ENCODE measurements at regions not wholly inside any gene's neighbourhood (a gene's known extent, or its start where the extent isn't known, plus 50 kb on each side); places are given as distances from the start of the nearest gene placed in this dataset.

DNA sequence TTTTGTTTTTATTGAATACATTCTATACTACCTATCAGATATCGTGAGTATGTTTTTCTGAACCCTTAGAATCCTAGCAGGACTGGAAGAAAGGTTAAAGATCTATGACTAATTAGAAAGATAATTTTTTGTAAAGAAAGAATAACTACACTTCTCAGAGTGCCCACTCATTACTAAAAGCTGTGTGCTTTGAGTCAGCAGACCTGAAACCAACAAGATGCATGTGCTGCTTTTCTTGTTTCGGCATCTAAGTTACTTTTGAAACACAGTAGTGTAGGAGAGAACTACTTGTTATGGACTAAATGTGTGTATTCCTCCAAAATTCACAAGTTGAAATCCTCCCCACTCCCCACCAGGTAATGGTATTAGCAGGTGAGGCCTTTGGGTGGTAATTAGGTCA lies 127.8 kb upstream of the ESRRG start:
- Histone ChIP-seq H3K27ac (no peak overlapping the region), H3K36me3 (no peaks in the 10 kb centered on the region), H3K4me1 (no peaks in the 10 kb centered on the region), H3K4me3 (no peak overlapping the region), H3K9me3 (no peaks in the 10 kb centered on the region), H3K27me3 (no peaks in the 10 kb centered on the region)
- no peak for DNase-seq (ENCODE audit: low spot score)
- TF ChIP-seq, protein P1, sequence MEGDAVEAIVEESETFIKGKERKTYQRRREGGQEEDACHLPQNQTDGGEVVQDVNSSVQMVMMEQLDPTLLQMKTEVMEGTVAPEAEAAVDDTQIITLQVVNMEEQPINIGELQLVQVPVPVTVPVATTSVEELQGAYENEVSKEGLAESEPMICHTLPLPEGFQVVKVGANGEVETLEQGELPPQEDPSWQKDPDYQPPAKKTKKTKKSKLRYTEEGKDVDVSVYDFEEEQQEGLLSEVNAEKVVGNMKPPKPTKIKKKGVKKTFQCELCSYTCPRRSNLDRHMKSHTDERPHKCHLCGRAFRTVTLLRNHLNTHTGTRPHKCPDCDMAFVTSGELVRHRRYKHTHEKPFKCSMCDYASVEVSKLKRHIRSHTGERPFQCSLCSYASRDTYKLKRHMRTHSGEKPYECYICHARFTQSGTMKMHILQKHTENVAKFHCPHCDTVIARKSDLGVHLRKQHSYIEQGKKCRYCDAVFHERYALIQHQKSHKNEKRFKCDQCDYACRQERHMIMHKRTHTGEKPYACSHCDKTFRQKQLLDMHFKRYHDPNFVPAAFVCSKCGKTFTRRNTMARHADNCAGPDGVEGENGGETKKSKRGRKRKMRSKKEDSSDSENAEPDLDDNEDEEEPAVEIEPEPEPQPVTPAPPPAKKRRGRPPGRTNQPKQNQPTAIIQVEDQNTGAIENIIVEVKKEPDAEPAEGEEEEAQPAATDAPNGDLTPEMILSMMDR (IDR thresholded peaks at IDR 0.05): no peak

DNA sequence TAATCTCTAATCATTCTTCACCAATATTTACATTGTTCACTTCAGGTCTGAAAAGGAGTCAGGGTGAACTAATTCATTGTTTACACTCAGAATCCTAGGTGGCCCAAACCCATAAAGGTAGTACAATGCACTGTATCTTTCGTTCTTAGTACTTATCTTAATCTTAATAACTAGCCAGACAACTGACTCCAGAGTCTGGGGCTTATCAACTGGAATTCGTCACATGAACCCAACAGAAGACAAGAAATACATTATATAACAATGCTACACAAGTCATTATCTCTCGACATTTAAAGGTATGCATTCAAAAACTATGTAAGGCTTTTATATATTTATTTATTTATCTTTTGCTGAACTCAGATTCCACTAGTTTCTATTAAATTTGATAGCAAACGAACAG lies 125.9 kb upstream of the ESRRG start:
- Histone ChIP-seq H3K27ac (no peak overlapping the region), H3K36me3 (no peaks in the 10 kb centered on the region), H3K4me3 (no peak overlapping the region), H3K9me3 (no peaks in the 10 kb centered on the region), H3K27me3 (no peaks in the 10 kb centered on the region), H3K4me1 (no peaks in the 10 kb centered on the region)
- no peak for DNase-seq (ENCODE audit: low spot score)
- TF ChIP-seq, protein P1 (IDR thresholded peaks at IDR 0.05): no peak

DNA sequence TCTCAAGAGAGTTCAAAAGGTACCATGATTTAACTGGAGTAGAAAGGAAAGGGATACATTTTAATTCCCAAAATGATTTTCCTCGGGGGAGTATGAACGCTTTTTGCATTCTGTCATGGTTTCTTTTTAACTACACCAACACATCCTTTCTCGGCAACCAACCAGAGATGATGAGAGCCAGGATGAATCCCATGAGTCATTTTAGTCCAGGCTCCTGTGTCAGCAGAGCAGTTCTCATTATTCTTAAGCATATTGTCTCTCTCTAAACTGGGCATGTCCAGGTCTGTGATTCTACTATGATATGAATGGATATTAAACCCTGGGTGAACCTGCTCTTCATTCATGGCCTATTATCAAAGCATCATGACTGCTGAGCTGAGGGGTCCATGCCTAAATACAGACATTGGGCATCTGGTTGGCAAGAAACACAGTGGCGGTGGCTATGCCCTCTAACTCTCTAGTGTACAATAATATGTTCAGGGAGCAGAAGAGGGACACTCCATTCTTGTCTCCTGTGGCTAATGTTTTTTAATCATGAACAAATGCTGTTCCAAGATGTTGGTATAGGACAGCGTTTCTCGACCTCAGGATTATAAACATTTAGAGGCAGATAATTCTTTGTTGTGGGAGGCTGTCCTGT lies 124.3 kb upstream of the ESRRG start:
- TF ChIP-seq, protein P1 (IDR thresholded peaks at IDR 0.05): no peak
- Histone ChIP-seq H3K4me3 (no peak overlapping the region), H3K36me3 (no peaks in the 10 kb centered on the region), H3K27ac (no peak overlapping the region), H3K27me3 (no peaks in the 10 kb centered on the region), H3K9me3 (no peaks in the 10 kb centered on the region), H3K4me1 (no peaks in the 10 kb centered on the region)
- no peak for DNase-seq (ENCODE audit: low spot score)

- no peak overlapping the region for H3K4me3 ChIP-seq
- TF ChIP-seq, protein P1 (IDR thresholded peaks at IDR 0.05): no peak
- no peak overlapping the region for H3K27ac ChIP-seq
- no peaks in the 10 kb centered on the region for H3K9me3 ChIP-seq
- no peaks in the 10 kb centered on the region for H3K27me3 ChIP-seq
- no peak for DNase-seq (ENCODE audit: low spot score)
- no peaks in the 10 kb centered on the region for H3K36me3 ChIP-seq
- H3K4me1 ChIP-seq: no peaks in the 10 kb centered on the region
These were observed 123.1 kb upstream of the ESRRG start for GRCh38 chr1:216846339-216846738.

GRCh38 chr1:216843409-216843808 lies 120.2 kb upstream of the ESRRG start:
- DNase-seq (ENCODE audit: low spot score): no peak
- no peak overlapping the region for H3K27ac ChIP-seq
- no peak overlapping the region for H3K4me3 ChIP-seq
- TF ChIP-seq, protein P1 (IDR thresholded peaks at IDR 0.05): no peak
- H3K9me3 ChIP-seq: no peaks in the 10 kb centered on the region
- no peaks in the 10 kb centered on the region for H3K27me3 ChIP-seq
- H3K4me1 ChIP-seq: no peaks in the 10 kb centered on the region
- H3K36me3 ChIP-seq: no peaks in the 10 kb centered on the region

DNA sequence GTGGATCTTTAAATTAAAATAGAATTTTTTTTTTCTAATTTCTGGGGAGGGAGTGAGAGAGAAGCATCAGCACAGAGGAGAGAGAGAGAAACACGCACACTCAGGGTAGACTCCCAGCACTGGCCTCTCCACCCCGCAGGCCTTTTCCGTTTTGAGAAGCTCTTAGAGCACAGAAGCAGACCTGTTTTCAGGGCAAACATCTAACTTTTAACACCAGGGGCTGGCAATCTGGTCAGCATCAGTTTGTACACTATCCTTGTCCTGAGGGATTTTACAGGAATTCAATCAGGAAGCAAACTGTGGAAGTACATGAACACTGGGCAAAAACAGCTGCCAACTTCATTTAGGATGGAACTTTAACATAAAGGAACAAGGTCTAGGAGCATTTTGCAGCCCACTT lies 117.9 kb upstream of the ESRRG start:
- no peaks in the 10 kb centered on the region for H3K27me3 ChIP-seq
- no peak overlapping the region for H3K27ac ChIP-seq
- H3K4me1 ChIP-seq: no peaks in the 10 kb centered on the region
- no peak overlapping the region for H3K4me3 ChIP-seq
- TF ChIP-seq, protein P1 (IDR thresholded peaks at IDR 0.05): no peak
- H3K36me3 ChIP-seq: no peaks in the 10 kb centered on the region
- DNase-seq (ENCODE audit: low spot score): no peak
- H3K9me3 ChIP-seq: no peaks in the 10 kb centered on the region
